ENCODE measurements at regions not wholly inside any gene's neighbourhood (a gene's known extent, or its start where the extent isn't known, plus 50 kb on each side); places are given as distances from the start of the nearest gene placed in this dataset.
A peak's percentile ranks its signal among the peaks of the same experiment; 100 is the strongest.

GRCh38 chr18:4851301-4851976 is 345.6 kb downstream of the AKAIN1 start:
- no peak for DNase-seq (ENCODE audit: low spot score)

GRCh38 chr18:4847056-4847455 is 350.0 kb downstream of the AKAIN1 start:
- DNase-seq (ENCODE audit: low spot score) = no peak

GRCh38 chr18:4844320-4844719 is 352.7 kb downstream of the AKAIN1 start:
- DNase-seq (ENCODE audit: low spot score) = no peak

DNA sequence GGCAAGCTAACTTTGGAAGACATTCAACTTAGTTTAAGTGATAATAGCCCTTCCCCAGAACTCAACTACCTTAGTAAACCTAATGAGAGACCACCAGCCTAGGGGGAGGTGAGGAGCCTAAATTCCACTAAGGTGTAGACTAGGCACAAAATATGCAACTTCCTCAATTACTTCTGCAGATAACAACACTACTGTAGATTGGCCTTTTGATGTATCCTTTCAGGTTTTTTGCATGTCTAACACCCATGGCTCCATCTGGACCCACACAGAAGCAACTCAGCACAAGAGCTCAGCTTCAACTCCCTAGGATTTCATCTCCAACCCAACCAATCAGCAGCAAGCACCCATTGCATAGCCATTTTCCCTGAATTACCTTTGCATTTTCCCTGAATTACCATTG is 353.3 kb downstream of the AKAIN1 start:
- DNase-seq (ENCODE audit: low spot score) = no peak

DNA sequence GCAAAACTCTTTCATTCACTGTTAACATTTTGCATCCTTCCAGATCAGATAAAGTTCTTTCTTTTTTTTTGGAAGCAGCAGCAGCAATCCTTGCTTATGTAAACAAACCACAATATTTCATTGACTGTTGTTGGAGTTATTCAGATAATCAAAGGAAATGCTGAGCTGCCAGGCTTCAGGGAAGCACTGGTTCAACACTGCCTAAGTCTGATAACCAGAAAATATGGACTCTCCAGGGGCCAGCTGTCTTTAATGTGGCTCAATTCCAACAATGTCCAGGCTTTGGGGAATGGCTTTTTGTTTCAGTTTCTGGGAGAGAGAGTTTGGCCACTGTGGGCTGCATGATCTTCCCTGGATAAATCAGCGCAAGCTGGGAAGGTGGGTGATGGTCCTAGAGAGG is 354.3 kb downstream of the AKAIN1 start:
- DNase-seq (ENCODE audit: low spot score) = no peak

GRCh38 chr18:4842287-4842686 is 354.8 kb downstream of the AKAIN1 start:
- no peak for DNase-seq (ENCODE audit: low spot score)

DNA sequence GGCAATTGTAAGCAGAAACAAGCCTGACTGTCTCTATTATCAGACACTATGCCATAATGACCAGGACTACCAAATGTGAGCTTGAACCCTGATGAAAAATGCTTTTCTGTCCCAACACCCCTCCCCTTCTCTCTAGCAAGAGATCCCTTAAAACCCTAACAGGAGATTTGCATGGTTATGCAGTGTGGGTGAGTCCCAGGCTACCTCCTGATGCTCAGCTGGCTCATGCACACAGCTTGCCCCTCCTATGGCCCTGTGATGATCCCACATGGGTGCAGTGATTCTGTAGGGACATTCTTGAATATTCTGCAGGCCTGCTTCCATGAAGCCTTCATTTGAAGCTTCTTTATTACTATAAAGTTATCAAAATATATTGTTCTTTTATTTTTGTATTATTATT is 357.4 kb downstream of the AKAIN1 start:
- DNase-seq (ENCODE audit: low spot score) = no peak

- no peak for DNase-seq (ENCODE audit: low spot score)
These were observed 360.9 kb downstream of the AKAIN1 start for GRCh38 chr18:4836141-4836540.

DNA sequence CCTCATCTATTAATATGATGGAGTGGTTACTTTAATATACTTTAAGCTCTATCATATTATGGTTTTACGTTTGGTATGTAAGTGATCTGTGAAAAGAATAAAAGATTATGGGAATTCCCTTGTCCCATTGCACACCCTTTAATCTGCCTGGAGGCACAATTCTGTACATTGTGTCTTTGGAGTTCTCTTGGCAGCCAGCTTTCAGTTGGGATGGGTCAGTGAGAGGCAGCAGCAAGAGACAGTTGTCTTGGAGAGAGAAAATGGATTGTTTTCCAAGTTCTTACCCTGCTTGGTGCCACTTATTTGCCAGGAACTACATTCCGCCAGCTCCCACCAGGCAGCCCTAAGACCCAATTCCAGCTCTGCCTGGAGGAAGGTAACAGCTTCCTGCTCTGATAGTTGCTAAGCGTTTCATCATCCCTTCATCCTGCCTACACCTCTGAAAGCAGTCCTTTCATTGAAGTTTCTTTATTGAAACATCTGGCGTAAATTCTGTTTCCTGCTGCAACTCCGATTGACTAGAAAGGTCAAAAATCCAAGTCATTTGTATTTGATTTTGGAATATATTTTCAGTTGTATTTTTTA is 365.2 kb downstream of the AKAIN1 start:
- DNase-seq (ENCODE audit: low spot score) = no peak

DNA sequence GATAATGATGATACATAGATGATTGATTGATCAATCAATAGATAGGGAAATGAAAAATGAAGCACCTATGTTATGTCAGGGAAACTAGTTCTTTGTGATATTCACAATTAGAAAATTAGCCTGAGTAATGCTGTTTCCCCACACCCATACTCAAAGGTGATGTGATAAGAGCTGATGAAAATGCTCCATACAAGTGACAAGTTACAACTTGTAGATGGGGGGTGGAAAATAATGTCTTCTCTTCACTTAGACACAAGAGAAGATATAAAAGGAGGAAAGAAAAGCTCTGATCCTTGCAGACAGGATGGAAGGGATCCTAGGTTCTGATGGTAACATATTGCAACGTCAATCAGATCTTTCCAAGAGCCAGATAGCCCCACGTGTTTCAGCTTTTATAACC is 365.9 kb downstream of the AKAIN1 start:
- DNase-seq (ENCODE audit: low spot score) = no peak

- DNase-seq (ENCODE audit: low spot score) = no peak
These were observed 368.0 kb upstream of the DLGAP1 start for GRCh38 chr18:4823091-4823490.

GRCh38 chr18:4821801-4822200 is 366.7 kb upstream of the DLGAP1 start:
- no peak for DNase-seq (ENCODE audit: low spot score)

DNA sequence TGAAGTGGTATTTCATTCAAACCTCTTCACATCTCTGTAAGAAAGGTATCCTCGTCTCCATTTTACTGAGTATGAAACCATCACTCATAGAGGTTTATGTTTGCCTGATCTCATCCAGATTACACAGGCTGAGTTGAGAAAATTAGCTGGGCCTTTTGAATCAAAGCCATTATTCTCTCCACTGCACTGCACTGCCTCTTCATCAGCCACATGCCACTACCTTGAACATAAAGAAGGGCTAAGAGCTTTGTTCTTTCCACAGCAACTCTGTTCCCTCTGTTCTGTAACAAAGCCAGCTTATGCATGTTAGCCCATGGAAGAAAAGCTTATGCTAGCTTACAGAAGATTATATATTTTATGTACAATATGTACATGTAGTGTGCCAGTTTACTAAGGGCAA is 362.6 kb upstream of the DLGAP1 start:
- DNase-seq (ENCODE audit: low spot score) = no peak

GRCh38 chr18:4813708-4814107 is 358.6 kb upstream of the DLGAP1 start:
- no peak for DNase-seq (ENCODE audit: low spot score)

- DNase-seq (ENCODE audit: low spot score) = no peak
These were observed 353.8 kb upstream of the DLGAP1 start for GRCh38 chr18:4808891-4809290.

DNA sequence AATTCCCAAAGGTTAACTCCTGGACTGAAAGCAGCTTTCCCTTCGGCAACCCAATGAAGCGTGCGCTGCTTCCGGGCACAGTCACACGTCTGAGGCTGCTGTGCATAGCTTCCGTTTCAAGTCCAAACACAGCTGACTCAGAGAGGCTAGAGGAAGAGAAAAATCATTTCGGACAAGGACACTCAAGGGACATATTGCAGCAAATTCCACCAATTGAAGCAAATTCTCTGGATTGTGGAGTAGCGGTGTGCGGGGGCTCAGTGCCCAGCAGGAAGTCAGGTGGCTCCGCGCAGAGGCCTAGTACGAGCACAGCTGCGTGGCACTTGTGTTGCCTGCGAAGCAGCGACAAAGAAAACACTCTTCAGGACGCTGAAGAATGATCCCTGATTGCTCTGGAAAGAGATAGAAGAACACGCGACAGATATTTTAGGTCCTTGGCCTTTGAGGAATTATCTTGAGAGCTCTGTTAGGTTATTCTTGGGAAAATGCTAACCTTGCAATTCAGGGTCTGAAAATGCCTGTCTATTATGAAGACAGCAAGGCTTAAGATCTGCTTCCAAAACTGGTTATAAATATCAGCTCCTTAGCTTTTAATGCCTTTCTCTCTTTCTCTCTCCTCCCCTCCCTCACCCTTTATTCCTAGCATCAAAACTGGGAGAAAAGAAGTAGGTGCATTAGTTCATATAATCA is 352.6 kb upstream of the DLGAP1 start:
- peak; percentile 64 for DNase-seq (ENCODE audit: low spot score)

DNA sequence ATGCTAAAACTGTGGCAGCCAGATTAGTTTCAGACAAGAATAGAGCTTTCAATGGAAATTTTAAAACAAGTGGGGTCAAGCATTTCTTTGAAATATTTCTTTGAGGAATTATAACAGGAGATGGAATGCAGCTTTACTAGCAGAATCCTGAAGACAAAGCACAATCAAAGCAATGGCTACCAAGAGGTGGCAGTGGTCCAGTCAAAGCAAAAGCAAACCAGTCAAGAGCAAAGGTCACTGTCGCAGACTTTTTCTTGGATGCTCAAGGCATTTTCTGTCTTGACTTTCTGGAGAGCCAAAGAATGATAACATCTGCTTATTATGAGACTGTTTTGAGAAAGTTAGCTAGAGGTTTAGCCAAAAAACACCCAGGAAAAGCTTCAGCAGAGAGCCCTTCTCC is 351.2 kb upstream of the DLGAP1 start:
- DNase-seq (ENCODE audit: low spot score) = no peak

- DNase-seq (ENCODE audit: low spot score) = no peak
These were observed 347.2 kb upstream of the DLGAP1 start for GRCh38 chr18:4802296-4802695.

DNA sequence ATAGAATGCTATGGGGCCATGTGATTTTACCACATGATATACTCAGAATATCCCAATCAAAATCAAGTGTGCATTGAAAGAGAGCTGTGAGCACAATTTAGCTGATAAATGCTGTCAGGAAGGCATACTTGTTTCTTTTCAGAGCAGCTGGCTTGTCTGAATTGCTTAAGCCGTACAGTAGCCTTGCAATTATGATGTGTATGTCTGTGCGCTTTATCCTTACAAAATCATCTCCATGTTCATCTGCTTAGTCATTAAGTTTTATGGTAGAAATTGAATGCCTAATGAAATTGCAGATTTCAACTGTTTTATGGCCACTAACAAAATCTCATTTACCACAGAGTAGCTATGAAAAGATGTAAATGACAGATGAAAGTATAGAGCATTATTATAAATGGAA is 346.0 kb upstream of the DLGAP1 start:
- no peak for DNase-seq (ENCODE audit: low spot score)

DNA sequence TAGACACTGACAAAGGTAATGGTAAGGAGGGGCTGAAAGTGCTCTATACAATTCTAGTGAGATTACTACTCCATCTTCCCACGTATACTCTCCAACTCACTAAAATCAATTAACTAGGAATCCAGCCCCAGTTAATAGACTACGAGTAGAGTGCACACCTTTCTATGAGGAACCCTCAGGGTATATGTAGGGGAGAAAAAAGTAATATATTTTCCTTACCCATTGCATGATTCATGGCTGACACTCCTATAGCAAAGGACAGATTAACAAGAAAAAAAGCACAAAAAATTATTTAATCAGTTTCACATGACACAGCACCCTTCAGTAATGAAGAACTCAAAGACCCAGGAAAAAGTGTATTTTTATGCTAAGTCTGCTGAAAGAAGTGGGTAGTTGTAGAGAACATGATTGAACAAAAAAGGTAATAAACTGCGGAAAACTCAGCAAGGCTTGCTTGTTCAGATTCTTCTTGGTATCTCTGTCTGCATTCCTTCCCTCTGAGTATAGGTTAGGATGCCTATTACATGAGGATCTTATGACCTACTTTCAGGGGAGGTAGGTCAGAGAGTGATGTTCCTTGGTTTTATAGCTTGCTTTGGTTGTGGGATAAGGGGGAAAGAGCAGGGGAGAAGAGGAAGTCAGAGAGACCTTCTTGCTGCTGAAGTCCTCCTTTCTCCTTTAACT is 342.0 kb upstream of the DLGAP1 start:
- no peak for DNase-seq (ENCODE audit: low spot score)

DNA sequence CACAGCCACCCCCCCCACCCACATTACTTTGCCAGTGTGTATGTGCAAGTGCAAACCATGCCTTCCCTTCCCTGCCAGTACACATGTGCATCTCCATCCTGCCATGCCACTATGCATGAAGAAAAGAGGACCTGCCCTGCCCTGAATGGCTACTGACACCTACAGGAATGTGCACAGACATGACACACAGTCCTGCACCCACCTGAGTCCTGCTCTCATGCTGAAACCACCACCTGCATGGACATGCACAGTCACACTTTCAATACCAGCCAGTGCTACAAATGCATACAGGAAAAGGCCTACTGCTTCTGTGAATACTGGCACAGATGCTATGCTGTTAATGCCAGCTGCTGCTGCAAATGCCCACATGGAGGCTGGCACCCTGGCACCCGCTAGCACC is 334.4 kb upstream of the DLGAP1 start:
- DNase-seq (ENCODE audit: low spot score) = no peak

DNA sequence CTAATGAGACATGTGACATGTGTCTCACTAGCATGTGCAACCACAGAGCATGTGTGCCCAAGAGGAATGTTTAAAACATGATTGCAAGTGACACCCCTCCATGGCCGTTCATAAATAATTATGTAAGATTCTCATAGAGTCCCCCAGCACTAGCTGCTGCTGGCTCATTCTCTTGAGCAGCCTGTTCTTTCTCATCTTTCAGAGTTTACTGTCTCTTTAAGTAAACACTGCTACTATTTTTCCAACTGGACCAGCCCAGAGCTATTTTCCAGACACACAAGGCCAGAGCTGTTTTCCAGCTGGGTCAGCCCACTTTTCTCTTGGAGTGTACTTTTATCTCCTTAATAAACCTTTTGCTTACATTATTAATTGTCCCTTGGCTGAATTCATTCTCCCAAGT is 326.8 kb upstream of the DLGAP1 start:
- DNase-seq (ENCODE audit: low spot score) = no peak

GRCh38 chr18:4765401-4765800 is 310.3 kb upstream of the DLGAP1 start:
- no peak for DNase-seq (ENCODE audit: low spot score)

Measured in kidney tubule cell (primary cell).